ENCODE measurements at regions not wholly inside any gene's neighbourhood (a gene's known extent, or its start where the extent isn't known, plus 50 kb on each side); places are given as distances from the start of the nearest gene placed in this dataset.

GRCh38 chr2:120791243-120791961 lies 55.7 kb downstream of the GLI2 start:
- no peak for TF ChIP-seq CTCF (conservative IDR thresholded peaks at IDR 0.05 in 1 of 2, IDR thresholded peaks at IDR 0.05 in 1 of 2; ENCODE audit: extremely low read depth in 1 of 2, insufficient read depth in 1 of 2, low read depth in 1 of 2, low read length in 2 of 2)
- no peak for TF ChIP-seq EZH2 (IDR thresholded peaks at IDR 0.05; ENCODE audit: borderline replicate concordance, low read length)

Measured in mammary epithelial cell (primary cell).